DND-41 (cell line): ENCODE measurements at regions not wholly inside any gene's neighbourhood (a gene's known extent, or its start where the extent isn't known, plus 50 kb on each side); places are given as distances from the start of the nearest gene placed in this dataset.

Source experiments
- ATAC-seq: fragments of 200-7000 bp; cut with Tn5 transposase; 3 replicates; pipeline ENCODE4 v1.9.1; 2021; ENCODE audit warnings: low read depth; ENCODE audit not compliant: insufficient read depth
- DNase-seq: peaks from one replicate; pipeline ENCODE4 v3.0.0-alpha.2; 2020
- H2AFZ ChIP-seq: 2 replicates; pipeline ENCODE4 v1.6.0; 2012; ENCODE audit warnings: low read depth, low read length
- H3K27ac ChIP-seq: 2 replicates; pipeline ENCODE4 v1.5.1; 2012; ENCODE audit warnings: low read length, inconsistent platforms
- H3K27me3 ChIP-seq: fragments of 200-600 bp; sonication (generic); 2 replicates; pipeline ENCODE4 v1.6.0; 2012; ENCODE audit warnings: low read length, mild to moderate bottlenecking, inconsistent platforms; ENCODE audit not compliant: insufficient read depth, poor library complexity
- H3K36me3 ChIP-seq: 2 replicates; pipeline ENCODE4 v1.5.1; 2012; ENCODE audit warnings: low read length, inconsistent platforms; ENCODE audit not compliant: insufficient read depth
- H3K4me1 ChIP-seq: 2 replicates; pipeline ENCODE4 v1.5.1; 2012; ENCODE audit warnings: mild to moderate bottlenecking, low read length; ENCODE audit not compliant: insufficient read depth
- H3K4me2 ChIP-seq: 2 replicates; pipeline ENCODE4 v1.6.0; 2012; ENCODE audit warnings: mild to moderate bottlenecking, moderate library complexity, low read length, inconsistent platforms; ENCODE audit not compliant: insufficient read depth
- H3K4me3 ChIP-seq, 2 experiments: fragments of 200-600 bp in 1 of 2; shearing (Covaris generic) in 1 of 2; 2 replicates each; pipeline ENCODE4 v1.5.1; 2012 to 2016; ENCODE audit warnings: inconsistent platforms in 2 of 2, low read length in 2 of 2, mild to moderate bottlenecking in 2 of 2, low read depth in 1 of 2, moderate library complexity in 1 of 2
- H3K79me2 ChIP-seq: 2 replicates; pipeline ENCODE4 v1.6.0; 2012; ENCODE audit warnings: low read length, inconsistent platforms; ENCODE audit not compliant: insufficient read depth
- H3K9ac ChIP-seq: 2 replicates; pipeline ENCODE4 v1.6.0; 2012; ENCODE audit warnings: low read depth, mild to moderate bottlenecking, inconsistent platforms, low read length, moderate library complexity
- H3K9me3 ChIP-seq: 2 replicates; pipeline ENCODE4 v1.5.1; 2012; ENCODE audit warnings: low read length, moderate library complexity, mild to moderate bottlenecking, inconsistent platforms; ENCODE audit not compliant: insufficient read depth, severe bottlenecking
- H4K20me1 ChIP-seq: 2 replicates; pipeline ENCODE4 v1.6.0; 2012; ENCODE audit warnings: low read length; ENCODE audit not compliant: insufficient read depth
- CTCF ChIP-seq: IDR thresholded peaks from 2 replicates; pipeline ENCODE4 v1.5.1; 2012; ENCODE audit warnings: borderline replicate concordance, low read length, moderate library complexity, mild to moderate bottlenecking; ENCODE audit not compliant: poor library complexity, severe bottlenecking; ENCODE audit errors: extremely low read depth
- EZH2 ChIP-seq: IDR thresholded peaks from 3 replicates; pipeline ENCODE4 v1.6.1; 2012; ENCODE audit warnings: borderline replicate concordance, low read depth, mild to moderate bottlenecking, moderate library complexity, low read length, inconsistent platforms; ENCODE audit not compliant: severe bottlenecking

- H3K9ac ChIP-seq = no peak overlapping the region
- ATAC-seq (no peak), DNase-seq (no peak)
- no peak overlapping the region for H3K27ac ChIP-seq
- H3K27me3 ChIP-seq = no peaks in the 10 kb centered on the region
- H3K79me2 ChIP-seq = no peaks in the 10 kb centered on the region
- no peak overlapping the region for H2AFZ ChIP-seq
- no peak for TF ChIP-seq EZH2
- no peak for TF ChIP-seq CTCF
- H3K9me3 ChIP-seq = no peaks in the 10 kb centered on the region
- no peak overlapping the region for H3K4me2 ChIP-seq
- no peaks in the 10 kb centered on the region for H3K4me1 ChIP-seq
- H3K36me3 ChIP-seq = no peaks in the 10 kb centered on the region
- no peak overlapping the region for H3K4me3 ChIP-seq
- H4K20me1 ChIP-seq = no peaks in the 10 kb centered on the region
Measured at GRCh38 chr1:69233463-69233862, 334.3 kb upstream of the LRRC7 start.

GRCh38 chr1:69244211-69244610 lies 323.5 kb upstream of the LRRC7 start:
- ATAC-seq = no peak
- no peak overlapping the region for H3K9ac ChIP-seq
- H2AFZ ChIP-seq = no peak overlapping the region
- H3K9me3 ChIP-seq = no peaks in the 10 kb centered on the region
- H3K79me2 ChIP-seq = no peaks in the 10 kb centered on the region
- no peaks in the 10 kb centered on the region for H3K4me1 ChIP-seq
- TF ChIP-seq CTCF (no peak), EZH2 (no peak)
- H3K4me2 ChIP-seq = no peak overlapping the region
- H3K36me3 ChIP-seq = no peaks in the 10 kb centered on the region
- H4K20me1 ChIP-seq = no peaks in the 10 kb centered on the region
- H3K27me3 ChIP-seq = no peaks in the 10 kb centered on the region
- no peak overlapping the region for H3K27ac ChIP-seq
- no peak for DNase-seq
- no peak overlapping the region for H3K4me3 ChIP-seq

- Histone ChIP-seq H3K4me2 (no peak overlapping the region), H3K27me3 (no peaks in the 10 kb centered on the region), H3K27ac (no peak overlapping the region), H3K9ac (no peak overlapping the region), H4K20me1 (no peaks in the 10 kb centered on the region), H3K79me2 (no peaks in the 10 kb centered on the region), H2AFZ (no peak overlapping the region), H3K36me3 (no peaks in the 10 kb centered on the region), H3K9me3 (no peaks in the 10 kb centered on the region), H3K4me3 (no peak overlapping the region), H3K4me1 (no peaks in the 10 kb centered on the region)
- no peak for TF ChIP-seq CTCF
- no peak for TF ChIP-seq EZH2
- no peak for ATAC-seq
- no peak for DNase-seq
Measured at GRCh38 chr1:69246109-69246508, 321.6 kb upstream of the LRRC7 start.

- ATAC-seq = no peak
Measured at GRCh38 chr1:69246710-69247109, 321.0 kb upstream of the LRRC7 start.

More at GRCh38 chr1:69246710-69247109, 321.0 kb upstream of the LRRC7 start:
- no peak overlapping the region for H3K27ac ChIP-seq
- H3K9ac ChIP-seq = no peak overlapping the region
- no peaks in the 10 kb centered on the region for H4K20me1 ChIP-seq
- TF ChIP-seq EZH2 (no peak), CTCF (no peak)
- H3K79me2 ChIP-seq = no peaks in the 10 kb centered on the region
- H3K4me1 ChIP-seq = no peaks in the 10 kb centered on the region
- no peak overlapping the region for H3K4me2 ChIP-seq
- no peak overlapping the region for H2AFZ ChIP-seq
- H3K27me3 ChIP-seq = no peaks in the 10 kb centered on the region
- H3K9me3 ChIP-seq = no peaks in the 10 kb centered on the region
- DNase-seq = no peak
- H3K36me3 ChIP-seq = no peaks in the 10 kb centered on the region
- no peak overlapping the region for H3K4me3 ChIP-seq
